Mucosa of descending colon (tissue), 3 donors: ENCODE measurements at regions not wholly inside any gene's neighbourhood (a gene's known extent, or its start where the extent isn't known, plus 50 kb on each side); places are given as distances from the start of the nearest gene placed in this dataset.

ENCODE experiments used
- ATAC-seq: fragments of 200-7000 bp; cut with Tn5 transposase; one replicate; pipeline ENCODE4 v1.9.1; 2020; ENCODE audit warnings: mild to moderate bottlenecking, moderate library complexity
- DNase-seq, 3 donors: peaks; one replicate each; pipeline ENCODE4 v3.0.0-alpha.2; 2020
- H3K36me3 ChIP-seq: fragments of 200-600 bp; one replicate; pipeline ENCODE4 v1.8.0; 2021; ENCODE audit warnings: low read depth, mild to moderate bottlenecking
- H3K4me1 ChIP-seq: fragments of 200-600 bp; one replicate; pipeline ENCODE4 v1.8.0; 2021; ENCODE audit warnings: low read depth, mild to moderate bottlenecking
- H3K4me3 ChIP-seq: fragments of 200-600 bp; one replicate; pipeline ENCODE4 v1.8.0; 2021; ENCODE audit warnings: mild to moderate bottlenecking
- H3K9me3 ChIP-seq: fragments of 200-600 bp; one replicate; pipeline ENCODE4 v1.8.0; 2021; ENCODE audit warnings: mild to moderate bottlenecking
- CTCF ChIP-seq: fragments of 200-600 bp; IDR thresholded peaks from one replicate; pipeline ENCODE4 v1.8.0; 2022; ENCODE audit warnings: antibody characterized with exemption, mild to moderate bottlenecking
- intact Hi-C, 2 donors: fragments of 100-400 bp; cut with DNase I in 1 of 2; cut with micrococcal nuclease in 1 of 2; formaldehyde crosslinking; loops; one replicate each; pipeline versions ENCODE4 v1.11.0 to v1.11.1; 2022; cut with DNase I, micrococcal nuclease
- donor health status: DM: no; HTN: no; CAD: no; lungs with moderate emphysema.
- donor health status: DM: no; HTN: no; CAD: no.
- donor health status: DM: no; HTN: yes; CAD: no.

- ATAC-seq = no peak
- TF ChIP-seq CTCF = no peak
These were observed 112.8 kb upstream of the KCND2 start for GRCh38 chr7:120160166-120160565.

GRCh38 chr7:120163449-120163848 lies 109.5 kb upstream of the KCND2 start:
- no peaks in the 10 kb centered on the region for H3K9me3 ChIP-seq
- no peak for ATAC-seq
- no peaks in the 10 kb centered on the region for H3K4me1 ChIP-seq
- intact Hi-C loops = no loop called here
- no peaks in the 10 kb centered on the region for H3K36me3 ChIP-seq
- no peak overlapping the region for H3K4me3 ChIP-seq
- TF ChIP-seq CTCF = no peak
- DNase-seq = no peak

More at GRCh38 chr7:120160166-120160565, 112.8 kb upstream of the KCND2 start:
- H3K4me3 ChIP-seq = no peak overlapping the region
- no peak for DNase-seq
- no peaks in the 10 kb centered on the region for H3K9me3 ChIP-seq
- no peaks in the 10 kb centered on the region for H3K4me1 ChIP-seq
- intact Hi-C loops = no loop called here
- no peaks in the 10 kb centered on the region for H3K36me3 ChIP-seq

GRCh38 chr7:120165227-120165626 lies 107.7 kb upstream of the KCND2 start:
- ATAC-seq = no peak
- Histone ChIP-seq H3K4me3 (no peak overlapping the region), H3K36me3 (no peaks in the 10 kb centered on the region), H3K9me3 (no peaks in the 10 kb centered on the region), H3K4me1 (no peaks in the 10 kb centered on the region)
- no peak for DNase-seq
- TF ChIP-seq CTCF = no peak
- intact Hi-C loops = no loop called here

GRCh38 chr7:120168066-120168465 lies 104.9 kb upstream of the KCND2 start:
- DNase-seq (no peak), ATAC-seq (no peak)
- Histone ChIP-seq H3K4me3 (no peak overlapping the region), H3K36me3 (peaks cover 4% of the 10 kb centered on the region), H3K9me3 (no peaks in the 10 kb centered on the region), H3K4me1 (no peaks in the 10 kb centered on the region)
- TF ChIP-seq CTCF = no peak
- intact Hi-C loops = no loop called here

DNA sequence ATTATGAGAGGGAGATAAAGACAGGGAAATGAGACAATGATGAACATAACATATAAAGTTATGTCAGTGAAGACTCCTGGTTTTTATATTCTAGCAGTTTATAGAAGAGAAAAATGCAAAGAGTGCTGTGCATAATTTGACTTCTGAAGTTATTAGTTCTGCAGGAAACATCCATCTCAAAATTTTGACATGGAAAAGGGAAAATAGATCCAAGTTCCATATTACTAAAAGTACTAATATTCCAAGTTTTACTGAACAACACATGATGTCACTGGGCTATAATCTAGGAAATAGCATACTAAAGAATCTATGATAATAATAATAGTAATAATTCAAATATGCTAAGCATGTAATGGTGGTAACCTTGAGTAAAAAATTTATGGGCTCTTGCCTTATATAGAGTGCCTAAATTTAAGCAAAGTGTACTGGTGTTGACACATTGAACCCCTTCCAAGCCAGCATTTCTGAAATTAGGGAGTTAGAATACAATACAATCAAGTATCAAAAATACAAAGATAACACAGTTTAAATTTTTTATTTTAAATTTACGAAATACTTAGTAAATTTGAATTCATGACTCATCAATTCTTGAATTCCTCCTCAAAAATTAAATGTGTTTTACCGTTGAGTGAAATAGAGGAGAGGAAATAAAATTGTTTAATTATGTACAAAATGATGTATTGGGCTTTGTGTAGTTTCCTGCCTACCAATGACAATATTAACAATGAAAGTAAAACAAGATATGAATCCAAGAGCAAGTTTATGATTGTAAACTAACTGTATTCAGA lies 102.8 kb upstream of the KCND2 start:
- Histone ChIP-seq H3K36me3 (peaks cover 4% of the 10 kb centered on the region), H3K4me3 (no peak overlapping the region), H3K9me3 (no peaks in the 10 kb centered on the region), H3K4me1 (no peaks in the 10 kb centered on the region)
- ATAC-seq (no peak), DNase-seq (no peak)
- intact Hi-C loops = no loop called here
- no peak for TF ChIP-seq CTCF
